ENCODE measurements at regions not wholly inside any gene's neighbourhood (a gene's known extent, or its start where the extent isn't known, plus 50 kb on each side); places are given as distances from the start of the nearest gene placed in this dataset.

- no peak for DNase-seq (ENCODE audit: low read depth, low spot score)
- H3K27me3 ChIP-seq (ENCODE audit: insufficient read depth, low read length), result no peaks in the 10 kb centered on the region
- ATAC-seq, result no peak
- CTCF ChIA-PET, result no interaction called here
- H3K79me2 ChIP-seq (ENCODE audit: insufficient read depth, low read length), result no peaks in the 10 kb centered on the region
- RAD21 ChIA-PET (ENCODE audit: low non-redundant PET in 1 of 2, low total read pairs in 2 of 2, uncharacterized antibody in 2 of 2, unreplicated experiment in 2 of 2), result no interaction called here
- H3K9ac ChIP-seq (ENCODE audit: low read length), result no peak overlapping the region
- POLR2A ChIA-PET, result no interaction called here
- H3K4me1 ChIP-seq (ENCODE audit: control insufficient read depth in 1 of 2, insufficient read depth in 2 of 2, low read length in 2 of 2), result no peaks in the 10 kb centered on the region
- TF ChIP-seq YY1 (IDR thresholded peaks at IDR 0.05; ENCODE audit: extremely low read depth, insufficient replicate concordance, low read depth, low read length), result no peak
- TF ChIP-seq, protein P1, sequence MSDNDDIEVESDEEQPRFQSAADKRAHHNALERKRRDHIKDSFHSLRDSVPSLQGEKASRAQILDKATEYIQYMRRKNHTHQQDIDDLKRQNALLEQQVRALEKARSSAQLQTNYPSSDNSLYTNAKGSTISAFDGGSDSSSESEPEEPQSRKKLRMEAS (IDR thresholded peaks at IDR 0.05), result no peak
- TF ChIP-seq EZH2 (IDR thresholded peaks at IDR 0.05), result no peak
- TF ChIP-seq CEBPB (IDR thresholded peaks at IDR 0.05; ENCODE audit: low read depth), result no peak
- no peak for TF ChIP-seq ELF1 (IDR thresholded peaks at IDR 0.05; ENCODE audit: borderline replicate concordance, low read depth)
- TF ChIP-seq FOSL1 (IDR thresholded peaks at IDR 0.05; ENCODE audit: low read depth), result no peak
- no peak for TF ChIP-seq SRF (IDR thresholded peaks at IDR 0.05; ENCODE audit: low read depth)
- no peak for TF ChIP-seq ZBTB33 (IDR thresholded peaks at IDR 0.05; ENCODE audit: extremely low read depth, insufficient replicate concordance, low read length)
- TF ChIP-seq TCF7L2 (IDR thresholded peaks at IDR 0.05; ENCODE audit: borderline replicate concordance, extremely low read depth, insufficient read depth, insufficient read length), result no peak
- TF ChIP-seq SP1 (IDR thresholded peaks at IDR 0.05; ENCODE audit: low read depth), result no peak
- H2AFZ ChIP-seq (ENCODE audit: low read depth, low read length, poor library complexity, severe bottlenecking), result no peak overlapping the region
- no peak overlapping the region for H3K4me3 ChIP-seq (replicated peaks in 1 of 2; ENCODE audit: low read depth in 1 of 2, low read length in 2 of 2)
- no peak overlapping the region for H3K27ac ChIP-seq (ENCODE audit: low read depth, low read length)
- no TSS peak for BruUV-seq (replicated peaks)
- intact Hi-C loops (cut with micrococcal nuclease), result no loop called here
- no peaks in the 10 kb centered on the region for H3K36me3 ChIP-seq (ENCODE audit: control insufficient read depth in 1 of 2, insufficient read depth in 2 of 2, low read length in 2 of 2)
- no peak overlapping the region for H3K4me2 ChIP-seq (ENCODE audit: low read length)
- H3K9me2 ChIP-seq (ENCODE audit: insufficient read depth), result no peaks in the 10 kb centered on the region
- peaks cover 0 to 5% of the 10 kb centered on the region in 2 experiments; a peak in 1 of 4 replicates for H3K9me3 ChIP-seq (ENCODE audit: control insufficient read depth in 1 of 2, insufficient read depth in 1 of 2, low read depth in 1 of 2, low read length in 2 of 2)
- no peaks in the 10 kb centered on the region for H4K20me1 ChIP-seq (ENCODE audit: insufficient read depth)
Measured at GRCh38 chr2:14804902-14805301, 172.4 kb downstream of the LRATD1 start.
